ENCODE measurements at regions not wholly inside any gene's neighbourhood (a gene's known extent, or its start where the extent isn't known, plus 50 kb on each side); places are given as distances from the start of the nearest gene placed in this dataset.
A peak's percentile ranks its signal among the peaks of the same experiment; 100 is the strongest.

DNA sequence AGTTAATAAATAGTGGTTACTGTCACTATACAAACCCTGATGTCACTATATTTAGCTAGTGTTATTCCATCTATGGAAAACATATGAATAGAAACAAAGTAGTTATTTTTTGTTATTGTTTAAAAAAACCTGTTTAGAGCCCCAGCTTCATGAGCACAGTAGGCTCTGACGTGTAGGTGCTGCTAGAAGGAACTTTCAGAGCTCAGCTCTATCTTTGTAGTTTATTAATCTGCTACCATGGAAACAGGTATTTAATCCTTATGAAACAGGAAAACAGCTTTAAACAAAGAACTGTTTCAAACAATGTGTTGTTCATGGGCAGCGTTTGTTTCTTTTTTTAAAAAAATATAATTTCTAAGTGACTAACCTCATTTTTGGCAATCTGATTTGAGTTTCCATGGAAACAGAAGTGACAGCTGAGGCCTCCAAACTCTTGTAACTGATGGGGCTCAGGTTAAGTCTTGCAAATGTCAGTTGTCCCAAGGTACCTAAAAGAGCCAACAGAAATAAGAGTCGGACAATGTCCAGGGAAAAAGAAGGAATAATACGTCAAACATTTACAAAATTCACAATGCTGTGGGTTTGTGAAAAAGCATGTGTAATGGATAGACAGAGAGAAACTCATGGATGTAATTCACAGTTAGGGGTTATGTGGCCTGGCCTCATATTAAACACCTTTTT lies 162.0 kb upstream of the C21orf91 start:
- Histone ChIP-seq H3K4me3 (ENCODE audit: insufficient read depth, low read depth, low read length) (no peak overlapping the region), H3K36me3 (replicated peaks; ENCODE audit: control insufficient read depth, insufficient read depth, low read length) (no peaks in the 10 kb centered on the region), H3K27me3 (ENCODE audit: control insufficient read depth, insufficient read depth, low read length) (no peaks in the 10 kb centered on the region)
- DNase-seq: no peak

DNA sequence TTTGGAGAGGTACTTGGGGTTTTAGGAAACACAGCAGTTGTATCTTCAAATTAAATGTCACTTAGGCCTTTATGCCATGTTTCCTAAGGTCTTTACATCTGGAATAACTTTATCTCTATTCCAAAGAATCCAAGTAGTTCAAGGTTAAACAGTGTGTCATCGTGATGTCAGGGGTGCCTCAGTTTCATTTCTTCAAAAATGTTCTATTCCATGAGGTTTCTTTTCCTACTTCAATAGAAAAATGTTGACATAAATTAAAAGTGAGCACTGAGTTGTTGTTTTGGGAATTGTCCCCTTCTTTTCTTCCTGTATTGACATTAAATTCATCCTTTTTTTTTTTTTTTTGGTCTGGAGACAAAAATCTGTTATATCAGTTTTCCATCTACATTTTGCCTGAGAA lies 160.6 kb upstream of the C21orf91 start:
- Histone ChIP-seq H3K27me3 (ENCODE audit: control insufficient read depth, insufficient read depth, low read length) (no peaks in the 10 kb centered on the region), H3K4me3 (ENCODE audit: insufficient read depth, low read depth, low read length) (no peak overlapping the region), H3K36me3 (replicated peaks; ENCODE audit: control insufficient read depth, insufficient read depth, low read length) (no peaks in the 10 kb centered on the region)
- DNase-seq: no peak

DNA sequence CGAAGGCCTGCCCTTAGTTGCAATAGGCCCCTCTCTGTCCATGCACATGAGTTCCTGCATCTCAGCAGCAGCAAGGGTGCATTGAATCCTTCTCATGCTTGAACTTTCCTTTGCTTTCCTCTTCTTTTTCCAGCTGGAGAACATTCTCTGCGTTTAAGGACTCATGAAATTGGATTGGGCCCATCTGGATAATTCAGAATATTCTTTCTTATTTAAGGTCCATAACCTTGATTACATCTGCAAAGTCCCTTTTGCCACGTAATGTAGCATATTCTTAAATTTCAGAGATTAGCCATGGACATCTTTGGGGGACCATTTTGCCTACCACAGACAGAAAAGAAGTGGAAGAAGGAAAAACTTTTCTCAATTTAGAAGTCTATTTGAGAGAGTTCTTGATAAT lies 159.7 kb upstream of the C21orf91 start:
- no peak overlapping the region for H3K4me3 ChIP-seq (ENCODE audit: insufficient read depth, low read depth, low read length)
- no peaks in the 10 kb centered on the region for H3K36me3 ChIP-seq (replicated peaks; ENCODE audit: control insufficient read depth, insufficient read depth, low read length)
- no peaks in the 10 kb centered on the region for H3K27me3 ChIP-seq (ENCODE audit: control insufficient read depth, insufficient read depth, low read length)
- DNase-seq: no peak

DNA sequence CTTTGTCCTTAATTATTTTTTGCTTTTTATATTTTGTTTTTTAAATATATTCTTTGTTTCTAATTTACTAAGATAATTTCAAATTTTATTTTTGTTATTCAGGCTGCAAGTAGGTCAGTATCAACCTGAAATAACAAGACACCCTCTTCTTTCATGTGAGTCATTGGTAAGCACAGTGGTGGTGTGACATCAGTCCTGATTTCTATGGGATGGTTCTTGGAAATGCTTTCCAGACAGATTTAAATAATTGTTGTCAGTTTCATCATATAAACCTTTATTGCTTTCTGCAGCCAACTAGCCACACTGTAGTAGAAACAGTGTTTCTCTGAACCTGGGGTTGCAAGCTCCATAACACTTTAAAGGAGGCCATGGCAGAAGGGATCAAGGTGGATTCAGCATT lies 157.5 kb upstream of the C21orf91 start:
- no peak overlapping the region for H3K4me3 ChIP-seq (ENCODE audit: insufficient read depth, low read depth, low read length)
- H3K27me3 ChIP-seq (ENCODE audit: control insufficient read depth, insufficient read depth, low read length): no peaks in the 10 kb centered on the region
- H3K36me3 ChIP-seq (replicated peaks; ENCODE audit: control insufficient read depth, insufficient read depth, low read length): no peaks in the 10 kb centered on the region
- DNase-seq: no peak

DNA sequence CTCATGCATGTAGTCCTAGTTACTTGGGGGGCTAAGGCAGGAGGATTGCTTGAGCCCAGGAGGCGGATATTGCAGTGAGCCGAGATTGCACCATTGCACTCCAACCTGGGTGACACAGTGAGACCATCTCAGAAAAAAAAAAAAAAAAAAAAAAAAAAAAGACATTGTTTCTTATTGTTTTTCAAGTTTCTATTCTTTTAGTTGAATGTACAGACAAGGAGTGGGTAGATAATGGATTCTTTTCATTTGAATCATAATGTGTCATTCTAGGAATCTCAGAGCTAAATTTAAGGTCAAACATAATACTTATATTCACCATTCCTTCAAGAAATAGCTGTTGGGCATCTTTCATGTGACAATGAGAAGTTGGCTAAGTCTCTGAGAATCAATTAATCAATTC lies 157.0 kb upstream of the C21orf91 start:
- DNase-seq: no peak
- Histone ChIP-seq H3K27me3 (ENCODE audit: control insufficient read depth, insufficient read depth, low read length) (no peaks in the 10 kb centered on the region), H3K36me3 (replicated peaks; ENCODE audit: control insufficient read depth, insufficient read depth, low read length) (no peaks in the 10 kb centered on the region), H3K4me3 (ENCODE audit: insufficient read depth, low read depth, low read length) (no peak overlapping the region)

DNA sequence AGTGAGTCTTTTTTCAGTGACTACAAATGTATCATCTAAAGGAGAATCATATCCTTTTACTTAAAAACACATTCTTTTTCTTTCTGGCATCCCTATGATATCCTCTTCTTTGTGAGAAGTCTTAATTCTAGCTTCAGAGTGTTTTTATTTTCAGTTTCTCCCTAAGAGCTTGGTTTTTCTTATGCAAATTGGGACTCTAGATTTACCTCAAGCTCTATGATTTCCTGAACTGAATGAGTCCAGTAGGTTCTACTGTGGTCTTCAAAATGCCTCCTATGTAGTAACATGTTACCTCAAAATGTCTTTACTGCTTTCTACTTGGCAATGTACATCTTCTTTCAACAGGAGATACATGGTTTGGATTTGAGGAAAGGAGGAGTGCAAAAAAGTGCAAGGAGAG lies 148.2 kb upstream of the C21orf91 start:
- DNase-seq: no peak
- Histone ChIP-seq H3K36me3 (replicated peaks; ENCODE audit: control insufficient read depth, insufficient read depth, low read length) (no peaks in the 10 kb centered on the region), H3K27me3 (ENCODE audit: control insufficient read depth, insufficient read depth, low read length) (no peaks in the 10 kb centered on the region), H3K4me3 (ENCODE audit: insufficient read depth, low read depth, low read length) (no peak overlapping the region)

DNA sequence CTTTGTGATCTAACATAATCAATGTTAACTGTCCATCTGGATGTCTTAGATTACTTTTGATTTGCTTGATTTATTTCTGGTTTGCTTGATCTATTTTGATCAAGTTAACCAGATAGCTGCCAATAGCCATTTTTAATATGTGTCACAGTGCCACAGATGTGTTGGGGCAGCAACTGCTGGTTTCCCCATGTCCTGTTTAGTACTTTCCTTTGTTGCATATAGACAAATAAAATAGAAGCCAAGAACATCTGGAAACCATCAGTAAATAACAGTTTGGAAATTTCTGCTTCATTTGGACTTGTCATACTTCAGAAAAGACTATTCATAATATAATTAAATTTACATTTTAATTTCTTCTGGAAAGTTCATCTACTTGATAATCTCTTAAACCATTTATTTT lies 145.6 kb upstream of the C21orf91 start:
- Histone ChIP-seq H3K27me3 (ENCODE audit: control insufficient read depth, insufficient read depth, low read length) (no peaks in the 10 kb centered on the region), H3K4me3 (ENCODE audit: insufficient read depth, low read depth, low read length) (no peak overlapping the region), H3K36me3 (replicated peaks; ENCODE audit: control insufficient read depth, insufficient read depth, low read length) (no peaks in the 10 kb centered on the region)
- DNase-seq: no peak

DNA sequence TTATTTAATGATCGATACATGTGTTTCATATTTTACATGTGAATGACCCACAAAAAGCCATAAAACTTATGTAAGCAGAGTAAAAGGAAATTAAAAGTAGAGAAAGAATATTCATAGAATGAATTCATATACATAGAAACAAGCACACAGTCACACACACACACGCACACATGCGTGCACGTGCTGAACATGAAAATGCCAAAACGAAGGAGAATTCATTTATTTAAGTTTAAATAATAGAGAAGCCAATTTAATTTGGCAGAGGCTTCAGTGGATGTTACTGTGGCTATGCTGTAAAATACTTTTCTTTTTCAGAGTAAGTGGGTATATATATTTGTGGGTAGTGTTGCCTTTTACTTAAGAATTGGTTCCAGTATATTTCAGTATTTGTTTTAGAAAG lies 145.0 kb upstream of the C21orf91 start:
- Histone ChIP-seq H3K36me3 (replicated peaks; ENCODE audit: control insufficient read depth, insufficient read depth, low read length) (no peaks in the 10 kb centered on the region), H3K4me3 (ENCODE audit: insufficient read depth, low read depth, low read length) (no peak overlapping the region), H3K27me3 (ENCODE audit: control insufficient read depth, insufficient read depth, low read length) (no peaks in the 10 kb centered on the region)
- no peak for DNase-seq

DNA sequence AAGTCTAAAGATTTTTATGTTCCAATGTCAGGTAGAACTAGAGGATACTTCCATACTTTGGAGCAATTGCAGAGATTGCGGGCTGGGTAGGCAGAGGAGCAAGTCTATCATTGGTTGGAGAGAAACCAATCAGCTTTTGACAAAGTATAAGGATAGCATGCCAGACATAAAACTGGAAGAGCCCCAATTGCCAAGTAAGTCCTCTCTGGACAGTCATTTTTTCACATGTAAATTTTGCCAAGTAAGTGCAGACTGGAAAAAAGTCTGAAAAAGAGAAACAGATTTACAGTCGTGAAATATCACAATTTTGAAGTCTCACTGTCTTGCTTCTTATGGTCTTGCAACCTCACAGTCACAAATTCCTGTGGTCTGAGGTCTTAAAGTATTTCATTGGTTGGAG lies 131.4 kb upstream of the C21orf91 start:
- no peak overlapping the region for H3K4me3 ChIP-seq (ENCODE audit: insufficient read depth, low read depth, low read length)
- H3K27me3 ChIP-seq (ENCODE audit: control insufficient read depth, insufficient read depth, low read length): no peaks in the 10 kb centered on the region
- H3K36me3 ChIP-seq (replicated peaks; ENCODE audit: control insufficient read depth, insufficient read depth, low read length): no peaks in the 10 kb centered on the region
- DNase-seq: no peak

DNA sequence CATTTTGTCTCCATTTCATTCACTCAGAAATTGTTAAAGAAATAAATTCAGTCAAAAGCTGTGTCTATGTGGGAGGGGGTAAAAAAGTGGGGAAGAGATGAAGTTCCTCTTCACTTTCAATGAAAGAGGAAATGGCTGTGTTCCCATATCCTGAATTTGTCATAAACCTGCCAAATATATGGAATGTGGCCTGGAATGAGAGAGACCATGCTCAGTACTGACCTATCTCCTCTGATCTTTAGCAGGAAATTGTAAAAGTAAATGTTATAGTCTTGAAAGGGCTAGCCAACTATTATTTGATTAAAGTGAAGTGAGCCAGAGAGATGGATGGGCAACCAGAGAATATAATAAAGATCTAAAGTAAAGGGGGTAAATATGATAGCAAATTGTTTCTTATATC lies 130.3 kb upstream of the C21orf91 start:
- no peak overlapping the region for H3K4me3 ChIP-seq (ENCODE audit: insufficient read depth, low read depth, low read length)
- no peaks in the 10 kb centered on the region for H3K27me3 ChIP-seq (ENCODE audit: control insufficient read depth, insufficient read depth, low read length)
- DNase-seq: no peak
- H3K36me3 ChIP-seq (replicated peaks; ENCODE audit: control insufficient read depth, insufficient read depth, low read length): no peaks in the 10 kb centered on the region

DNA sequence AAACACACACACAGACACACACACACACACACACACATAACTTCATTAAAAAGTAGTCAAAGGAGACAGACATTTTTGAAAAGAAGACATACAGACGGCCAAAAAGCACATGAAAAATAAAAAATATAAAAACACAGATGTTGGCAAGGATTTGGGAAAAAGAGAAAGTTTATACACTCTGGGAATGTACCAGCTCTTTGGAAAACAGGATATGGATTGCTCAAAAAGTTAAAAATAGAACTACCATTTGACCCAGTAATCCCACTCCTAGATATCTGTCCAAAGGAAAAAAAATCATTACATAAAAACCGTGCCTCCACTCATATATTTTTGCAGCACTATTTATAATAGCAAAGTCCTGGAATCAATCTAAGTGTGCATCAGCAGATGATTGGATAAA lies 128.4 kb upstream of the C21orf91 start:
- DNase-seq: no peak

DNA sequence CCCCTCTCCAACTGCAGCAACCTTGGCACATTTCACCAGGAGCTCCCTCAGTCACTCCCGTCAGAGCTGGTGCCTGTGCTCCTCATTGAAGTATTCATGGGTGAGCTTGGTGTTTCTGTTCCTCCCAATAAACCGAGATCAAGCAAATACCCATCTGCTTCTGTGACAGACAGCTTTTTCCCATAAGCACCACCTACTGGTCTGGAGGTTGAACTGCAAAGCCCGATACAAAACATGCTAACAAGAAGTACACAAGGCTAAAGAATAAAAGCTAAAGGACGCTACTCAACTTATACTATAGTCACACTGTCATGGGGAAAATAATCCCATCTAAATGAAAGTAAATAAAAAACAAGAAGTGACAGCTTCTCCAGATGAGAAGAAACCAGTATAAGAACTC lies 111.9 kb upstream of the C21orf91 start:
- Histone ChIP-seq H3K4me3 (ENCODE audit: insufficient read depth, low read depth, low read length) (no peak overlapping the region), H3K27me3 (ENCODE audit: control insufficient read depth, insufficient read depth, low read length) (no peaks in the 10 kb centered on the region), H3K36me3 (replicated peaks; ENCODE audit: control insufficient read depth, insufficient read depth, low read length) (no peaks in the 10 kb centered on the region)
- DNase-seq: peak; percentile 14

More for the DNA sequence above, 128.4 kb upstream of the C21orf91 start:
- Histone ChIP-seq H3K27me3 (ENCODE audit: control insufficient read depth, insufficient read depth, low read length) (no peaks in the 10 kb centered on the region), H3K36me3 (replicated peaks; ENCODE audit: control insufficient read depth, insufficient read depth, low read length) (no peaks in the 10 kb centered on the region), H3K4me3 (ENCODE audit: insufficient read depth, low read depth, low read length) (no peak overlapping the region)

DNA sequence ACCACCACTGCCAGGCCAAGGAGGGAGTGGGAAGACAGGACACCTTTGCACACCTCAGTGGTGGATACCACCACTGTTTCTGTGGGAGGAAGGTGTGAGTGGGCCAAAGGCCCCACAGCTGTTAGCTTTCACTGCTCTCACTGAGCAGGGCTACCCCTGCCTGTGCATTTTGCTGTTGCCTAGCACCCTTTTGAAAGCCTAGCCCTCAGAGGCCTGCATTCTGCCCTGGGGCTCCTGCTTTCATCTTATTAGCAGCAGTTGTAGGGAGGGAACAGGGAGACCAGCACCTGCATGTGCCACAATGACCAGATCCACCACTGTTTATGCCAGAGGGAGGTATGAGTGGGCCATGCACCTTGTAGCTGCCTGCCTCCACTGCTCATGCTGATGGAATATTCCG lies 110.9 kb upstream of the C21orf91 start:
- Histone ChIP-seq H3K36me3 (replicated peaks; ENCODE audit: control insufficient read depth, insufficient read depth, low read length) (no peaks in the 10 kb centered on the region), H3K27me3 (ENCODE audit: control insufficient read depth, insufficient read depth, low read length) (no peaks in the 10 kb centered on the region), H3K4me3 (ENCODE audit: insufficient read depth, low read depth, low read length) (no peak overlapping the region)
- no peak for DNase-seq

DNA sequence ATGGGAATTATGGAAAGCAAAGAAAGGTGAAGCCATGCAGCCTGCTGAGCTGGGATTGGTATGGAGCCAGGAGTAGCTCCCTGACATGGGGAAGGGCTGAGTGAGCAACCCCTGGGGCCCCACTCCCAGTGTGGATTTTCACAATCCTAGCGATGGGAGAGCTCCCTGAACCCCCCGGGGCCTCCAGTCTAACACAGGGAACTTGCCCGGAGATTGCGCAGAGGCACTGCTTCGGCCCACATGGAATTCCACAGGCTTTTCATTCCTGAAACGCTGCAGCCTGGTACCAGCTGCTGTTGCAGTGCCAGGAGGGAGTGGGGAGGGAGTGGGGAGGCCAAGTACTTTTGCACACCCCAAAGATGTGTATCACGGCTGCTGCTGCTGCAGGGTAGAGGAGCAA lies 110.4 kb upstream of the C21orf91 start:
- H3K27me3 ChIP-seq (ENCODE audit: control insufficient read depth, insufficient read depth, low read length): no peaks in the 10 kb centered on the region
- H3K4me3 ChIP-seq (ENCODE audit: insufficient read depth, low read depth, low read length): no peak overlapping the region
- DNase-seq: no peak
- H3K36me3 ChIP-seq (replicated peaks; ENCODE audit: control insufficient read depth, insufficient read depth, low read length): no peaks in the 10 kb centered on the region

DNA sequence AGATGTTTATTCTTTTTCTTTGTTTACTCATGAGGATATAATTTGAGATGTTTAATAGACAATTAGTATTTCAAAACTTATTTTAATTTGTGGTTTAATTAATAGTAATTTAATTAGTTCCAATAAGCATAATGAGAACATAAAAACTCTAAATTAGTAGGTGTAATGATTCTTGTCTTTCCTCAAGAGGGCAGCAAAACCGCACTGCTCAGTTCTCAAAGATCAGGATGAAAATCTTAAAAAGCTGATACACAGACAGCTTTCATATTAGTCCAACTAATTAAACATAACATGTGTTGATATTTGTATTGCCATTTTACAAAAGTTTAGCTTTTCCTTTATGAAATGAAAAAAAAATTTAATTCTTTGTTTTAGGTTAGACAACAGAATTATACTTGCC lies 106.7 kb upstream of the C21orf91 start:
- no peak for DNase-seq
- Histone ChIP-seq H3K27me3 (ENCODE audit: control insufficient read depth, insufficient read depth, low read length) (no peaks in the 10 kb centered on the region), H3K36me3 (replicated peaks; ENCODE audit: control insufficient read depth, insufficient read depth, low read length) (no peaks in the 10 kb centered on the region), H3K4me3 (ENCODE audit: insufficient read depth, low read depth, low read length) (no peak overlapping the region)

DNA sequence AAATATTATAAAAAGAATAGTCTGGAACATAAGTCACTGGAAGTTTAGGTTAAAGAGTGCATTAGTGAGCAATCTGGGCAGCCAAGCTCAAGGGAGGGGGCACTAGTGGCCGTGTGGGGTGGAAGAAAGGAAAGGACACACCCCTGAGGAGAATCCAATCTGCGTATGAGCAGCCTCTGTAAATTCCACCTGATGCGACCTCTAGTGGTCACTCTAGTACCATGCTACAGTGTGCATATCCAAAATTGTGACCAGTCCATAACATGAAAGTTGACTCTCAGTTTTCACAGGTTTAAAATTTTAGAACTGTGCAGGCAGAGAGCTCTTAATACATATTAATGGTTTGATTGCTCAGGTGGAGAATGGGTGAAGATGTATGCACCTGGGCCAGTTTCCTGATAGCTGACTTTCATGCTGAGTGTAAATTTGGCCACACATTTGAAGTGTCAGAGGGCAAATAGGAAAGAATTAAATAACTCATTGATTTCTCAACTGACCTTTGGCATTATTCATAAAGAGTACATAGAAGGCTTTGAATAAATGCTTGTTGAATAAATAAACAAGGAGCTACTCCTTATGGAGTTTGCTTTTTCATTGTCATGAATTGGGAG lies 105.9 kb upstream of the C21orf91 start:
- Histone ChIP-seq H3K4me3 (ENCODE audit: insufficient read depth, low read depth, low read length) (no peak overlapping the region), H3K36me3 (replicated peaks; ENCODE audit: control insufficient read depth, insufficient read depth, low read length) (no peaks in the 10 kb centered on the region)

More for the DNA sequence above, 105.9 kb upstream of the C21orf91 start:
- DNase-seq: peak; percentile 74
- H3K27me3 ChIP-seq (ENCODE audit: control insufficient read depth, insufficient read depth, low read length): no peaks in the 10 kb centered on the region

Data from H7 (cell line).